GM23248 (cell line): ENCODE measurements at regions not wholly inside any gene's neighbourhood (a gene's known extent, or its start where the extent isn't known, plus 50 kb on each side); places are given as distances from the start of the nearest gene placed in this dataset.

Experiments used
- EZH2 ChIP-seq: fragments of 200-600 bp; sonication (generic); IDR thresholded peaks from 2 replicates; pipeline ENCODE4 v1.6.1; 2018; ENCODE audit warnings: antibody characterized with exemption, mild to moderate bottlenecking; ENCODE audit not compliant: insufficient read depth, poor library complexity, severe bottlenecking
- EZH2phosphoT487 ChIP-seq: fragments of 200-600 bp; sonication (generic); IDR thresholded peaks from 2 replicates; pipeline ENCODE4 v1.6.1; 2018; ENCODE audit warnings: antibody characterized with exemption, moderate library complexity, mild to moderate bottlenecking, low read depth; ENCODE audit not compliant: insufficient read depth

DNA sequence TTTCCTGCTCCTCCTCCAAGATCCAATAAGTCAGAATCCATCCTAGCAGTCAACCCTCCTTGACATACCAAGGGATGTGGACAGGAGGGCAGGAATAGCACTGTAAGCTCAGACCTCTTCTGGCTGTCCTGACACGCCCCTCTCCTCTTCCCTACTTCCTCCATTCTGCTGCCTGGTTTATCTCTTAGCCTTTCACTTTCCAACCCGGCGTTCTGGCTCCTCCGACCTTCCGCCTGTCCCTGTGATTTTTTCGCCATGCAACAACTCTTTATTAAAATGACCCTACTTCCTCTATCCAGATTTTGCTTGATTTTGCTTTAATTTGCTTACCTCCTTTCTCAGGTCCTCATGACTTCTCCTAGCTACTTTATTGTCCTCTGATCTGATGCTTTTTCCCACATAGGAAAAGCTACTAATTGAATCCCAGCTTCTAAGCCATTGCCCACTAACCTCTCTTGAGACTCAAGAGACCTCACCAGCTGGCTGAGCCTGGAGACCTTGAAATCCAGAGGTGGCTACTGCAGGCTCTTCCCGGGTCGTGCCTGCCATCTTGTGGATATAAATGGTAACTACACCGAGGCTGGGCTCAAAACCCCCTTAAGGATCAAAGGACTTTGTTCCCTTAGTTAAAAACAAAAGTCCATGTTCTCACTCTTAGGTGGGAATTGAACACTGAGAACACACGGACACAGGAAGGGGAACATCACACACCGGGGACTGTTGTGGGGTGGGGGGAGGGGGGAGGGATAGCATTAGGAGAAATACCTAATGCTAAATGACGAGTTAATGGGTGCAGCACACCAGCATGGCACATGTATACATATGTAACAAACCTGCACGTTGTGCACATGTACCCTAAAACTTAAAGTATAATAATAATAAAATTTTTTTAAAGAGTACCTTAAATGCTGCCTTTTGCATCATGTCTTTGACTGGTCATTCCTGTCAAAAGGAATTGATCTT, 139.4 kb downstream of the AKAIN1 start:
- TF ChIP-seq EZH2 = no peak
- TF ChIP-seq EZH2phosphoT487 = no peak
